ENCODE measurements at regions not wholly inside any gene's neighbourhood (a gene's known extent, or its start where the extent isn't known, plus 50 kb on each side); places are given as distances from the start of the nearest gene placed in this dataset.

DNA sequence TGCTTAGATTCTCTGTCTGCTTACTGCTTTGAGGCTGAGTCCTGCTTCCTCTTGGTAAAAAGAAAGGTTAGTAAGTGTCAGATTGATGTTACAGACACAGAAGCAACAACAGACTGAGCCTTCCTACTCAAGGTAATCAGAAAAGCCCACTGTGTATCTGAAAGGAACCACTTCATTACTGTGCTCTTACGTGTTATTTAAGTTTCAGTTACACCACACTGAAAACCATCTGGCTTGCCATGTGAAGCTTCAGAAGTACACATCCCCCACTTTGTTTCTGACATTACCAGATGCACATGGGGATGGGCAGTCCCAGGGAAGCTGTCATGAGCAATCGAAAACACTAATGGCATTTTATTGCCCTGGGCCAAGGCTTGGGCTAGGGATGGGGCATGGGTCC, 1290.1 kb downstream of the AACS start:
- Mint-ChIP-seq H3K27ac (no peak overlapping the region), H3K4me3 (no peak overlapping the region), H3K9me3 (peaks cover 98% of the 10 kb centered on the region), H3K27me3 (ENCODE audit: insufficient read depth, low read depth, poor library complexity) (peaks cover 5% of the 10 kb centered on the region), H3K36me3 (ENCODE audit: low read depth) (peaks cover 39% of the 10 kb centered on the region), H3K4me1 (no peaks in the 10 kb centered on the region)
- Histone ChIP-seq H3K4me2 (no peak overlapping the region), H3K4me1 (ENCODE audit: insufficient read depth) (no peaks in the 10 kb centered on the region), H2AFZ (no peak overlapping the region), H3K27me3 (ENCODE audit: insufficient read depth) (no peaks in the 10 kb centered on the region), H3K36me3 (ENCODE audit: insufficient read depth) (no peaks in the 10 kb centered on the region), H3K79me2 (replicated peaks; ENCODE audit: insufficient read depth) (no peaks in the 10 kb centered on the region), H3K4me3 (no peak overlapping the region), H3K27ac (ENCODE audit: low read depth) (no peak overlapping the region), H4K20me1 (replicated peaks; ENCODE audit: insufficient read depth) (no peaks in the 10 kb centered on the region), H3F3A (replicated peaks; ENCODE audit: low read depth) (no peaks in the 10 kb centered on the region), H3K9me2 (ENCODE audit: insufficient read depth) (no peaks in the 10 kb centered on the region)
- ATAC-seq (no peak), DNase-seq (ENCODE audit: low spot score) (no peak)
- no peak for TF ChIP-seq STAT1 (IDR thresholded peaks at IDR 0.05; ENCODE audit: unreplicated experiment)
- TF ChIP-seq, protein P1, sequence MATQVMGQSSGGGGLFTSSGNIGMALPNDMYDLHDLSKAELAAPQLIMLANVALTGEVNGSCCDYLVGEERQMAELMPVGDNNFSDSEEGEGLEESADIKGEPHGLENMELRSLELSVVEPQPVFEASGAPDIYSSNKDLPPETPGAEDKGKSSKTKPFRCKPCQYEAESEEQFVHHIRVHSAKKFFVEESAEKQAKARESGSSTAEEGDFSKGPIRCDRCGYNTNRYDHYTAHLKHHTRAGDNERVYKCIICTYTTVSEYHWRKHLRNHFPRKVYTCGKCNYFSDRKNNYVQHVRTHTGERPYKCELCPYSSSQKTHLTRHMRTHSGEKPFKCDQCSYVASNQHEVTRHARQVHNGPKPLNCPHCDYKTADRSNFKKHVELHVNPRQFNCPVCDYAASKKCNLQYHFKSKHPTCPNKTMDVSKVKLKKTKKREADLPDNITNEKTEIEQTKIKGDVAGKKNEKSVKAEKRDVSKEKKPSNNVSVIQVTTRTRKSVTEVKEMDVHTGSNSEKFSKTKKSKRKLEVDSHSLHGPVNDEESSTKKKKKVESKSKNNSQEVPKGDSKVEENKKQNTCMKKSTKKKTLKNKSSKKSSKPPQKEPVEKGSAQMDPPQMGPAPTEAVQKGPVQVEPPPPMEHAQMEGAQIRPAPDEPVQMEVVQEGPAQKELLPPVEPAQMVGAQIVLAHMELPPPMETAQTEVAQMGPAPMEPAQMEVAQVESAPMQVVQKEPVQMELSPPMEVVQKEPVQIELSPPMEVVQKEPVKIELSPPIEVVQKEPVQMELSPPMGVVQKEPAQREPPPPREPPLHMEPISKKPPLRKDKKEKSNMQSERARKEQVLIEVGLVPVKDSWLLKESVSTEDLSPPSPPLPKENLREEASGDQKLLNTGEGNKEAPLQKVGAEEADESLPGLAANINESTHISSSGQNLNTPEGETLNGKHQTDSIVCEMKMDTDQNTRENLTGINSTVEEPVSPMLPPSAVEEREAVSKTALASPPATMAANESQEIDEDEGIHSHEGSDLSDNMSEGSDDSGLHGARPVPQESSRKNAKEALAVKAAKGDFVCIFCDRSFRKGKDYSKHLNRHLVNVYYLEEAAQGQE (IDR thresholded peaks at IDR 0.05; ENCODE audit: unreplicated experiment), result no peak
- no peak for TF ChIP-seq POLR2AphosphoS5 (IDR thresholded peaks at IDR 0.05; ENCODE audit: low read depth)
- TF ChIP-seq, protein P2, sequence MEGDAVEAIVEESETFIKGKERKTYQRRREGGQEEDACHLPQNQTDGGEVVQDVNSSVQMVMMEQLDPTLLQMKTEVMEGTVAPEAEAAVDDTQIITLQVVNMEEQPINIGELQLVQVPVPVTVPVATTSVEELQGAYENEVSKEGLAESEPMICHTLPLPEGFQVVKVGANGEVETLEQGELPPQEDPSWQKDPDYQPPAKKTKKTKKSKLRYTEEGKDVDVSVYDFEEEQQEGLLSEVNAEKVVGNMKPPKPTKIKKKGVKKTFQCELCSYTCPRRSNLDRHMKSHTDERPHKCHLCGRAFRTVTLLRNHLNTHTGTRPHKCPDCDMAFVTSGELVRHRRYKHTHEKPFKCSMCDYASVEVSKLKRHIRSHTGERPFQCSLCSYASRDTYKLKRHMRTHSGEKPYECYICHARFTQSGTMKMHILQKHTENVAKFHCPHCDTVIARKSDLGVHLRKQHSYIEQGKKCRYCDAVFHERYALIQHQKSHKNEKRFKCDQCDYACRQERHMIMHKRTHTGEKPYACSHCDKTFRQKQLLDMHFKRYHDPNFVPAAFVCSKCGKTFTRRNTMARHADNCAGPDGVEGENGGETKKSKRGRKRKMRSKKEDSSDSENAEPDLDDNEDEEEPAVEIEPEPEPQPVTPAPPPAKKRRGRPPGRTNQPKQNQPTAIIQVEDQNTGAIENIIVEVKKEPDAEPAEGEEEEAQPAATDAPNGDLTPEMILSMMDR (conservative IDR thresholded peaks at IDR 0.05; ENCODE audit: low read depth in 2 of 2), result no peak
- no peak for TF ChIP-seq JUNB (IDR thresholded peaks at IDR 0.05; ENCODE audit: unreplicated experiment)
- no peak for TF ChIP-seq EZH2 (IDR thresholded peaks at IDR 0.05; ENCODE audit: low read depth, unreplicated experiment)
- no peak for TF ChIP-seq EZH2phosphoT487 (IDR thresholded peaks at IDR 0.05; ENCODE audit: unreplicated experiment)
- no peak for TF ChIP-seq CREB1 (CRISPR knock-in tag; IDR thresholded peaks at IDR 0.05; ENCODE audit: low read depth)
- TF ChIP-seq ZNF114 (CRISPR knock-in tag; IDR thresholded peaks at IDR 0.05), result no peak
- TF ChIP-seq NANOG (IDR thresholded peaks at IDR 0.05; ENCODE audit: borderline replicate concordance), result no peak
- TF ChIP-seq, protein P3, sequence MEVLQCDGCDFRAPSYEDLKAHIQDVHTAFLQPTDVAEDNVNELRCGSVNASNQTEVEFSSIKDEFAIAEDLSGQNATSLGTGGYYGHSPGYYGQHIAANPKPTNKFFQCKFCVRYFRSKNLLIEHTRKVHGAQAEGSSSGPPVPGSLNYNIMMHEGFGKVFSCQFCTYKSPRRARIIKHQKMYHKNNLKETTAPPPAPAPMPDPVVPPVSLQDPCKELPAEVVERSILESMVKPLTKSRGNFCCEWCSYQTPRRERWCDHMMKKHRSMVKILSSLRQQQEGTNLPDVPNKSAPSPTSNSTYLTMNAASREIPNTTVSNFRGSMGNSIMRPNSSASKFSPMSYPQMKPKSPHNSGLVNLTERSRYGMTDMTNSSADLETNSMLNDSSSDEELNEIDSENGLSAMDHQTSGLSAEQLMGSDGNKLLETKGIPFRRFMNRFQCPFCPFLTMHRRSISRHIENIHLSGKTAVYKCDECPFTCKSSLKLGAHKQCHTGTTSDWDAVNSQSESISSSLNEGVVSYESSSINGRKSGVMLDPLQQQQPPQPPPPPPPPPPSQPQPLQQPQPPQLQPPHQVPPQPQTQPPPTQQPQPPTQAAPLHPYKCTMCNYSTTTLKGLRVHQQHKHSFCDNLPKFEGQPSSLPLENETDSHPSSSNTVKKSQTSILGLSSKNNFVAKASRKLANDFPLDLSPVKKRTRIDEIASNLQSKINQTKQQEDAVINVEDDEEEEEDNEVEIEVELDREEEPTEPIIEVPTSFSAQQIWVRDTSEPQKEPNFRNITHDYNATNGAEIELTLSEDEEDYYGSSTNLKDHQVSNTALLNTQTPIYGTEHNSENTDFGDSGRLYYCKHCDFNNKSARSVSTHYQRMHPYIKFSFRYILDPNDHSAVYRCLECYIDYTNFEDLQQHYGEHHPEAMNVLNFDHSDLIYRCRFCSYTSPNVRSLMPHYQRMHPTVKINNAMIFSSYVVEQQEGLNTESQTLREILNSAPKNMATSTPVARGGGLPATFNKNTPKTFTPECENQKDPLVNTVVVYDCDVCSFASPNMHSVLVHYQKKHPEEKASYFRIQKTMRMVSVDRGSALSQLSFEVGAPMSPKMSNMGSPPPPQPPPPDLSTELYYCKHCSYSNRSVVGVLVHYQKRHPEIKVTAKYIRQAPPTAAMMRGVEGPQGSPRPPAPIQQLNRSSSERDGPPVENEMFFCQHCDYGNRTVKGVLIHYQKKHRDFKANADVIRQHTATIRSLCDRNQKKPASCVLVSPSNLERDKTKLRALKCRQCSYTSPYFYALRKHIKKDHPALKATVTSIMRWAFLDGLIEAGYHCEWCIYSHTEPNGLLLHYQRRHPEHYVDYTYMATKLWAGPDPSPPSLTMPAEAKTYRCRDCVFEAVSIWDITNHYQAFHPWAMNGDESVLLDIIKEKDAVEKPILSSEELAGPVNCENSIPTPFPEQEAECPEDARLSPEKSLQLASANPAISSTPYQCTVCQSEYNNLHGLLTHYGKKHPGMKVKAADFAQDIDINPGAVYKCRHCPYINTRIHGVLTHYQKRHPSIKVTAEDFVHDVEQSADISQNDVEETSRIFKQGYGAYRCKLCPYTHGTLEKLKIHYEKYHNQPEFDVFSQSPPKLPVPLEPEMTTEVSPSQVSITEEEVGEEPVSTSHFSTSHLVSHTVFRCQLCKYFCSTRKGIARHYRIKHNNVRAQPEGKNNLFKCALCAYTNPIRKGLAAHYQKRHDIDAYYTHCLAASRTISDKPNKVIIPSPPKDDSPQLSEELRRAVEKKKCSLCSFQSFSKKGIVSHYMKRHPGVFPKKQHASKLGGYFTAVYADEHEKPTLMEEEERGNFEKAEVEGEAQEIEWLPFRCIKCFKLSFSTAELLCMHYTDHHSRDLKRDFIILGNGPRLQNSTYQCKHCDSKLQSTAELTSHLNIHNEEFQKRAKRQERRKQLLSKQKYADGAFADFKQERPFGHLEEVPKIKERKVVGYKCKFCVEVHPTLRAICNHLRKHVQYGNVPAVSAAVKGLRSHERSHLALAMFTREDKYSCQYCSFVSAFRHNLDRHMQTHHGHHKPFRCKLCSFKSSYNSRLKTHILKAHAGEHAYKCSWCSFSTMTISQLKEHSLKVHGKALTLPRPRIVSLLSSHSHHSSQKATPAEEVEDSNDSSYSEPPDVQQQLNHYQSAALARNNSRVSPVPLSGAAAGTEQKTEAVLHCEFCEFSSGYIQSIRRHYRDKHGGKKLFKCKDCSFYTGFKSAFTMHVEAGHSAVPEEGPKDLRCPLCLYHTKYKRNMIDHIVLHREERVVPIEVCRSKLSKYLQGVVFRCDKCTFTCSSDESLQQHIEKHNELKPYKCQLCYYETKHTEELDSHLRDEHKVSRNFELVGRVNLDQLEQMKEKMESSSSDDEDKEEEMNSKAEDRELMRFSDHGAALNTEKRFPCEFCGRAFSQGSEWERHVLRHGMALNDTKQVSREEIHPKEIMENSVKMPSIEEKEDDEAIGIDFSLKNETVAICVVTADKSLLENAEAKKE (CRISPR knock-in tag; IDR thresholded peaks at IDR 0.05), result no peak
- no peak for TF ChIP-seq ZNF331 (CRISPR knock-in tag; IDR thresholded peaks at IDR 0.05; ENCODE audit: low read depth)
- TF ChIP-seq, protein P4, sequence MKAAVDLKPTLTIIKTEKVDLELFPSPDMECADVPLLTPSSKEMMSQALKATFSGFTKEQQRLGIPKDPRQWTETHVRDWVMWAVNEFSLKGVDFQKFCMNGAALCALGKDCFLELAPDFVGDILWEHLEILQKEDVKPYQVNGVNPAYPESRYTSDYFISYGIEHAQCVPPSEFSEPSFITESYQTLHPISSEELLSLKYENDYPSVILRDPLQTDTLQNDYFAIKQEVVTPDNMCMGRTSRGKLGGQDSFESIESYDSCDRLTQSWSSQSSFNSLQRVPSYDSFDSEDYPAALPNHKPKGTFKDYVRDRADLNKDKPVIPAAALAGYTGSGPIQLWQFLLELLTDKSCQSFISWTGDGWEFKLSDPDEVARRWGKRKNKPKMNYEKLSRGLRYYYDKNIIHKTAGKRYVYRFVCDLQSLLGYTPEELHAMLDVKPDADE (IDR thresholded peaks at IDR 0.05), result no peak
